ENCODE measurements at regions not wholly inside any gene's neighbourhood (a gene's known extent, or its start where the extent isn't known, plus 50 kb on each side); places are given as distances from the start of the nearest gene placed in this dataset.

- TF ChIP-seq CTCF (IDR thresholded peaks at IDR 0.05): no peak
- no peak overlapping the region for H3K27ac Mint-ChIP-seq
- H3K4me1 Mint-ChIP-seq (ENCODE audit: low read depth): no peaks in the 10 kb centered on the region
- DNase-seq: no peak
- H3K27me3 Mint-ChIP-seq (ENCODE audit: insufficient read depth): peaks cover 7% of the 10 kb centered on the region
- H3K4me3 Mint-ChIP-seq: no peak overlapping the region
- H3K9me3 Mint-ChIP-seq: no peaks in the 10 kb centered on the region
- no peaks in the 10 kb centered on the region for H3K36me3 Mint-ChIP-seq (ENCODE audit: low read depth)
Measured at GRCh38 chr2:12293874-12294273, 422.9 kb upstream of the TRIB2 start.

GRCh38 chr2:12295856-12296519 lies 420.7 kb upstream of the TRIB2 start:
- Mint-ChIP-seq H3K4me3 (no peak overlapping the region), H3K4me1 (ENCODE audit: low read depth) (no peaks in the 10 kb centered on the region; the same call in 1 of the 2 replicates), H3K36me3 (ENCODE audit: low read depth) (no peaks in the 10 kb centered on the region), H3K27me3 (ENCODE audit: insufficient read depth) (peaks cover 7% of the 10 kb centered on the region), H3K27ac (no peak overlapping the region), H3K9me3 (no peaks in the 10 kb centered on the region)
- no peak for TF ChIP-seq CTCF (IDR thresholded peaks at IDR 0.05)
- no peak for DNase-seq

GRCh38 chr2:12296915-12297314 lies 419.8 kb upstream of the TRIB2 start:
- Mint-ChIP-seq H3K27me3 (ENCODE audit: insufficient read depth) (peaks cover 2% of the 10 kb centered on the region), H3K9me3 (no peaks in the 10 kb centered on the region), H3K36me3 (ENCODE audit: low read depth) (no peaks in the 10 kb centered on the region), H3K4me3 (no peak overlapping the region), H3K27ac (no peak overlapping the region), H3K4me1 (ENCODE audit: low read depth) (no peaks in the 10 kb centered on the region; the same call in 1 of the 2 replicates)
- DNase-seq: no peak
- no peak for TF ChIP-seq CTCF (IDR thresholded peaks at IDR 0.05)

GRCh38 chr2:12298352-12298751 lies 418.4 kb upstream of the TRIB2 start:
- TF ChIP-seq CTCF (IDR thresholded peaks at IDR 0.05): no peak
- Mint-ChIP-seq H3K9me3 (no peaks in the 10 kb centered on the region), H3K36me3 (ENCODE audit: low read depth) (no peaks in the 10 kb centered on the region), H3K27ac (no peak overlapping the region), H3K4me1 (ENCODE audit: low read depth) (peaks cover 7% of the 10 kb centered on the region), H3K4me3 (no peak overlapping the region), H3K27me3 (ENCODE audit: insufficient read depth) (no peaks in the 10 kb centered on the region; the same call in 1 of the 2 replicates)
- no peak for DNase-seq

- H3K4me3 Mint-ChIP-seq: no peak overlapping the region
- no peak for DNase-seq
- H3K9me3 Mint-ChIP-seq: no peaks in the 10 kb centered on the region
- no peaks in the 10 kb centered on the region for H3K36me3 Mint-ChIP-seq (ENCODE audit: low read depth)
- no peak overlapping the region for H3K27ac Mint-ChIP-seq
- TF ChIP-seq CTCF (IDR thresholded peaks at IDR 0.05): no peak
- H3K4me1 Mint-ChIP-seq (ENCODE audit: low read depth): peaks cover 14% of the 10 kb centered on the region
- H3K27me3 Mint-ChIP-seq (ENCODE audit: insufficient read depth): no peaks in the 10 kb centered on the region; the same call in 1 of the 2 replicates
Measured at GRCh38 chr2:12299431-12299830, 417.3 kb upstream of the TRIB2 start.

Data from HFFc6 (cell line).